ENCODE measurements at regions not wholly inside any gene's neighbourhood (a gene's known extent, or its start where the extent isn't known, plus 50 kb on each side); places are given as distances from the start of the nearest gene placed in this dataset.

DNA sequence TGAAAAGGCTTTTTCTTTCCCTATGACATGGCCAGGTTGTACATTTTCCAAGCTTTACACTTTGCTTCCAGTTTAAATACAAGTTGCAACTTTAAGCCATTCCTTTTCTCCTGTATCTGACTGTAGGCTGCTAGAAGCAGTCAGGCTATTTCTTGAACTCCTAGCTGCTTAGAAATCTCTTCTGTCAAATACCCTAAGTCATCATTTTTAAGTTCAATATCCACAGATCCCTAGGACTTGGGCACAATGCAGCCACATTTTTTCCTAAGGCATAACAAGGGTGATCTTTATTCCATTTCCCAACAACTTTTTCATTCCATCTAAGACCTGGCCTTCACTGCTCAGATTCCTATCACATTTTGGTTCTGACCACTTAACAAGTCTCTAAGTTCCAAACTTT, 142.7 kb upstream of the TUBA3C start:
- Histone ChIP-seq H2AFZ (no peak overlapping the region), H3K4me3 (no peak overlapping the region), H3K9me2 (ENCODE audit: insufficient read depth) (no peaks in the 10 kb centered on the region), H3F3A (replicated peaks; ENCODE audit: low read depth) (no peaks in the 10 kb centered on the region), H3K36me3 (ENCODE audit: insufficient read depth) (no peaks in the 10 kb centered on the region), H3K27me3 (ENCODE audit: insufficient read depth) (no peaks in the 10 kb centered on the region), H3K79me2 (replicated peaks; ENCODE audit: insufficient read depth) (no peaks in the 10 kb centered on the region), H3K4me1 (ENCODE audit: insufficient read depth) (no peaks in the 10 kb centered on the region), H3K27ac (ENCODE audit: low read depth) (no peak overlapping the region), H4K20me1 (replicated peaks; ENCODE audit: insufficient read depth) (no peaks in the 10 kb centered on the region), H3K4me2 (no peak overlapping the region)
- Mint-ChIP-seq H3K36me3 (ENCODE audit: low read depth) (peaks cover 16% of the 10 kb centered on the region), H3K4me3 (no peak overlapping the region), H3K4me1 (no peaks in the 10 kb centered on the region), H3K27me3 (ENCODE audit: insufficient read depth, low read depth, poor library complexity) (no peaks in the 10 kb centered on the region), H3K9me3 (peaks cover 7% of the 10 kb centered on the region), H3K27ac (no peak overlapping the region)
- TF ChIP-seq JUNB (IDR thresholded peaks at IDR 0.05; ENCODE audit: unreplicated experiment) (no peak), NANOG (IDR thresholded peaks at IDR 0.05; ENCODE audit: borderline replicate concordance) (no peak), EZH2phosphoT487 (IDR thresholded peaks at IDR 0.05; ENCODE audit: unreplicated experiment) (no peak), STAT1 (IDR thresholded peaks at IDR 0.05; ENCODE audit: unreplicated experiment) (no peak), ZNF331 (CRISPR knock-in tag; IDR thresholded peaks at IDR 0.05; ENCODE audit: low read depth) (no peak), REST (IDR thresholded peaks at IDR 0.05; ENCODE audit: unreplicated experiment) (no peak), ZNF114 (CRISPR knock-in tag; IDR thresholded peaks at IDR 0.05) (no peak), CREB1 (CRISPR knock-in tag; IDR thresholded peaks at IDR 0.05; ENCODE audit: low read depth) (no peak), ZNF462 (CRISPR knock-in tag; IDR thresholded peaks at IDR 0.05) (no peak), ETS1 (IDR thresholded peaks at IDR 0.05) (no peak), POLR2AphosphoS5 (IDR thresholded peaks at IDR 0.05; ENCODE audit: low read depth) (no peak), EZH2 (IDR thresholded peaks at IDR 0.05; ENCODE audit: low read depth, unreplicated experiment) (no peak)
- TF ChIP-seq, protein P1, sequence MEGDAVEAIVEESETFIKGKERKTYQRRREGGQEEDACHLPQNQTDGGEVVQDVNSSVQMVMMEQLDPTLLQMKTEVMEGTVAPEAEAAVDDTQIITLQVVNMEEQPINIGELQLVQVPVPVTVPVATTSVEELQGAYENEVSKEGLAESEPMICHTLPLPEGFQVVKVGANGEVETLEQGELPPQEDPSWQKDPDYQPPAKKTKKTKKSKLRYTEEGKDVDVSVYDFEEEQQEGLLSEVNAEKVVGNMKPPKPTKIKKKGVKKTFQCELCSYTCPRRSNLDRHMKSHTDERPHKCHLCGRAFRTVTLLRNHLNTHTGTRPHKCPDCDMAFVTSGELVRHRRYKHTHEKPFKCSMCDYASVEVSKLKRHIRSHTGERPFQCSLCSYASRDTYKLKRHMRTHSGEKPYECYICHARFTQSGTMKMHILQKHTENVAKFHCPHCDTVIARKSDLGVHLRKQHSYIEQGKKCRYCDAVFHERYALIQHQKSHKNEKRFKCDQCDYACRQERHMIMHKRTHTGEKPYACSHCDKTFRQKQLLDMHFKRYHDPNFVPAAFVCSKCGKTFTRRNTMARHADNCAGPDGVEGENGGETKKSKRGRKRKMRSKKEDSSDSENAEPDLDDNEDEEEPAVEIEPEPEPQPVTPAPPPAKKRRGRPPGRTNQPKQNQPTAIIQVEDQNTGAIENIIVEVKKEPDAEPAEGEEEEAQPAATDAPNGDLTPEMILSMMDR (conservative IDR thresholded peaks at IDR 0.05; ENCODE audit: low read depth in 2 of 2), result no peak
- no peak for DNase-seq (ENCODE audit: low spot score)
- ATAC-seq, result no peak
